ENCODE measurements at regions not wholly inside any gene's neighbourhood (a gene's known extent, or its start where the extent isn't known, plus 50 kb on each side); places are given as distances from the start of the nearest gene placed in this dataset.

GRCh38 chr18:35818353-35818667, 154.2 kb upstream of the RMP24 start (continued):
- TF ChIP-seq ZNF518A (tag by site-specific recombination; conservative IDR thresholded peaks at IDR 0.05; ENCODE audit: low read depth) (no peak), ZNF600 (tag by site-specific recombination; IDR thresholded peaks at IDR 0.05) (no peak), ZNF629 (tag by site-specific recombination; IDR thresholded peaks at IDR 0.05) (no peak), ZNF645 (tag by site-specific recombination; IDR thresholded peaks at IDR 0.05) (no peak), ZFP69B (tag by site-specific recombination; IDR thresholded peaks at IDR 0.05) (no peak), ZNF843 (tag by site-specific recombination; IDR thresholded peaks at IDR 0.05) (no peak), ZNF157 (tag by site-specific recombination; IDR thresholded peaks at IDR 0.05) (no peak), ZNF416 (tag by site-specific recombination; IDR thresholded peaks at IDR 0.05) (no peak)

- TF ChIP-seq ZNF16 (tag by site-specific recombination; IDR thresholded peaks at IDR 0.05; ENCODE audit: low read depth) = no peak
- TF ChIP-seq TRIM28 (IDR thresholded peaks at IDR 0.05; ENCODE audit: borderline replicate concordance, low read length) = no peak
- no peak for TF ChIP-seq INSM2 (tag by site-specific recombination; IDR thresholded peaks at IDR 0.05)
- no peak for TF ChIP-seq RBAK (tag by site-specific recombination; IDR thresholded peaks at IDR 0.05)
- TF ChIP-seq PRDM10 (tag by site-specific recombination; IDR thresholded peaks at IDR 0.05) = no peak
- no peak for TF ChIP-seq TCF7L2 (IDR thresholded peaks at IDR 0.05; ENCODE audit: borderline replicate concordance, low read depth, low read length)
- TF ChIP-seq ZNF654 (tag by site-specific recombination; IDR thresholded peaks at IDR 0.05; ENCODE audit: low read depth) = no peak
- Histone ChIP-seq H3K36me3 (ENCODE audit: control insufficient read depth in 2 of 2, insufficient read depth in 1 of 2, low read length in 2 of 2) (no peaks in the 10 kb centered on the region), H3K4me3 (ENCODE audit: low read depth, low read length) (no peak overlapping the region), H3K9me3 (ENCODE audit: control insufficient read depth, insufficient read depth, low read depth, low read length) (no peaks in the 10 kb centered on the region), H3K4me1 (ENCODE audit: control insufficient read depth, insufficient read depth, low read length) (no peaks in the 10 kb centered on the region), H3K27ac (ENCODE audit: extremely low read depth, low read depth, low read length) (no peak overlapping the region)
- POLR2A ChIA-PET = no interaction called here
- CTCF ChIA-PET = no interaction called here
Observed at GRCh38 chr18:35822413-35822812, 150.1 kb upstream of the RMP24 start.
